ENCODE measurements at regions not wholly inside any gene's neighbourhood (a gene's known extent, or its start where the extent isn't known, plus 50 kb on each side); places are given as distances from the start of the nearest gene placed in this dataset.

DNA sequence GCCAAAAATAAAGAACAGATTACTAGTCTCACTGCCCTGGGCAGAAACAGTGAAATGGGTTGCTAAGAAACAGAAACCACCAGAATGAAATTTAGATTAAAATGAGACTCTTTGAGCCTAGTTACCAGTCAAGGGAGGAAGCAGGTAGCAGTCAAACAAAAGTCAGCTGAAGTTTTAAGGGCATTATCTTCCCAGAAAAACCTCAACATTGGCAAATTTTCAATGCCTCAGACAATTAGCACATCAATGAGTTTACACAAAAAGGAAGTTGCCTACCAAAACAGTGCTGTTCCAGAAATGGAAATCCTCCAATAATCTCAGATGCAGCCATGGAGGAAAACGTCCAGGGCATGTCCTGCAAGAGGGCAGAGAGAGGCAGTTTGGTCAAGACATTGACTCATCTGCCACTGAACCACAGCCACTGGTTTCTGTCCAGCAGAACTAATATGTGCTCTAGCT is 399.7 kb upstream of the ADGRB3 start:
- in situ Hi-C loops (cut with MboI) (no loop called here), intact Hi-C loops (cut with micrococcal nuclease; ENCODE audit: unreplicated experiment) (loop anchor here (5.0 kb wide), 1 partner anchor 78 kb away; no protein-coding TSS in a partner anchor)
- Histone ChIP-seq H2AFZ (ENCODE audit: control insufficient read depth, low read depth, low read length) (no peak overlapping the region), H3K4me2 (ENCODE audit: control insufficient read depth, insufficient read depth) (no peak overlapping the region), H3K9me3 (replicated peaks; ENCODE audit: control insufficient read depth, insufficient read depth, low read length) (no peaks in the 10 kb centered on the region), H3K27me3 (replicated peaks in 1 of 2; ENCODE audit: control insufficient read depth in 2 of 2, insufficient read depth in 2 of 2, low read length in 1 of 2) (no peaks in the 10 kb centered on the region), H3K79me2 (ENCODE audit: control insufficient read depth, insufficient read depth, low read length) (no peaks in the 10 kb centered on the region), H3K9ac (ENCODE audit: control insufficient read depth, insufficient read depth, low read length) (no peak overlapping the region), H3K4me1 (ENCODE audit: control insufficient read depth, insufficient read depth, low read length) (no peaks in the 10 kb centered on the region), H3K36me3 (ENCODE audit: control insufficient read depth in 2 of 2, insufficient read depth in 2 of 2, low read length in 1 of 2) (no peaks in the 10 kb centered on the region), H4K20me1 (ENCODE audit: control insufficient read depth, insufficient read depth) (no peaks in the 10 kb centered on the region), H3K27ac (ENCODE audit: control insufficient read depth, insufficient read depth) (no peak overlapping the region), H3K4me3 (no peak overlapping the region)
- FAIRE-seq (no peak), DNase-seq (ENCODE audit: low read depth, low spot score) (no peak), ATAC-seq (peak; percentile 73)
- no TSS peak for BruUV-seq (replicated peaks)
- no peak for TF ChIP-seq NR2F1 (conservative IDR thresholded peaks at IDR 0.05)
- TF ChIP-seq POU2F2 (IDR thresholded peaks at IDR 0.05; ENCODE audit: borderline replicate concordance, low read depth, low read length) = no peak
- TF ChIP-seq, protein P1, sequence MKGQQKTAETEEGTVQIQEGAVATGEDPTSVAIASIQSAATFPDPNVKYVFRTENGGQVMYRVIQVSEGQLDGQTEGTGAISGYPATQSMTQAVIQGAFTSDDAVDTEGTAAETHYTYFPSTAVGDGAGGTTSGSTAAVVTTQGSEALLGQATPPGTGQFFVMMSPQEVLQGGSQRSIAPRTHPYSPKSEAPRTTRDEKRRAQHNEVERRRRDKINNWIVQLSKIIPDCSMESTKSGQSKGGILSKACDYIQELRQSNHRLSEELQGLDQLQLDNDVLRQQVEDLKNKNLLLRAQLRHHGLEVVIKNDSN (IDR thresholded peaks at IDR 0.05; ENCODE audit: borderline replicate concordance, extremely low read length, insufficient read depth, low read depth, low read length) = no peak
- no peak for TF ChIP-seq WRNIP1 (IDR thresholded peaks at IDR 0.05; ENCODE audit: borderline replicate concordance, low read depth, low read length)
- 0 out of 2 replicates have a peak, but pooled peaks have one; percentile 19 for TF ChIP-seq RUNX3 (IDR thresholded peaks at IDR 0.05; ENCODE audit: low read length)
- 0 out of 2 replicates have a peak, but pooled peaks have one; percentile 11 for TF ChIP-seq ATF7 (IDR thresholded peaks at IDR 0.05; ENCODE audit: low read depth)
- ChIA-PET CTCF (interaction anchor here (0.9 to 2.1 kb wide), 2 partner anchors 9 to 108 kb away, joined by 3 to 8 read pairs; no protein-coding TSS in a partner anchor), POLR2A (interaction anchor here (1.1 to 1.2 kb wide), 2 partner anchors 10 to 18 kb away, joined by 3 to 4 read pairs; no protein-coding TSS in a partner anchor), RAD21 (ENCODE audit: unreplicated experiment) (interaction anchor here (1.0 kb wide), 1 partner anchor 17 kb away, joined by 3 read pairs; no protein-coding TSS in a partner anchor), SMC1A (ENCODE audit: uncharacterized antibody, unreplicated experiment) (interaction anchor here (1.3 to 1.6 kb wide), 2 partner anchors 18 to 147 kb away, joined by 3 to 6 read pairs; no protein-coding TSS in a partner anchor)
- WGBS (ENCODE audit: insufficient coverage, insufficient replicate concordance, low lambda C conversion rate, missing lambda C conversion rate) = 0% methylated on average over 1 of the region's 1 CpG

- ATAC-seq (no peak), DNase-seq (ENCODE audit: low read depth, low spot score) (no peak), FAIRE-seq (no peak)
- SMC1A ChIA-PET (ENCODE audit: uncharacterized antibody, unreplicated experiment) = interaction anchor here (0.7 to 2.4 kb wide), 4 partner anchors 9 to 300 kb away, joined by 3 to 9 read pairs (median 4); no protein-coding TSS in a partner anchor
- no peak overlapping the region for H3K4me3 ChIP-seq
- in situ Hi-C loops (cut with MboI) (no loop called here), intact Hi-C loops (cut with micrococcal nuclease; ENCODE audit: unreplicated experiment) (no loop called here)
- H3K9ac ChIP-seq (ENCODE audit: control insufficient read depth, insufficient read depth, low read length) = no peak overlapping the region
- no peaks in the 10 kb centered on the region for H3K36me3 ChIP-seq (ENCODE audit: control insufficient read depth in 2 of 2, insufficient read depth in 2 of 2, low read length in 1 of 2)
- CTCF ChIA-PET = no interaction called here
- 25% methylated on average over 2 of the region's 2 CpGs for WGBS (ENCODE audit: insufficient coverage, insufficient replicate concordance, low lambda C conversion rate, missing lambda C conversion rate)
- H3K79me2 ChIP-seq (ENCODE audit: control insufficient read depth, insufficient read depth, low read length) = no peaks in the 10 kb centered on the region
- H4K20me1 ChIP-seq (ENCODE audit: control insufficient read depth, insufficient read depth) = no peaks in the 10 kb centered on the region
- RAD21 ChIA-PET (ENCODE audit: unreplicated experiment) = no interaction called here
- POLR2A ChIA-PET = no interaction called here
- H3K4me1 ChIP-seq (ENCODE audit: control insufficient read depth, insufficient read depth, low read length) = no peaks in the 10 kb centered on the region
- no peaks in the 10 kb centered on the region for H3K27me3 ChIP-seq (replicated peaks in 1 of 2; ENCODE audit: control insufficient read depth in 2 of 2, insufficient read depth in 2 of 2, low read length in 1 of 2)
- H3K4me2 ChIP-seq (ENCODE audit: control insufficient read depth, insufficient read depth) = no peak overlapping the region
- H3K27ac ChIP-seq (ENCODE audit: control insufficient read depth, insufficient read depth) = no peak overlapping the region
- no TSS peak for BruUV-seq (replicated peaks)
- H2AFZ ChIP-seq (ENCODE audit: control insufficient read depth, low read depth, low read length) = no peak overlapping the region
- H3K9me3 ChIP-seq (replicated peaks; ENCODE audit: control insufficient read depth, insufficient read depth, low read length) = no peaks in the 10 kb centered on the region
- no peak for TF ChIP-seq PAX5 (IDR thresholded peaks at IDR 0.05; ENCODE audit: borderline replicate concordance, low read depth, low read length)
- no peak for TF ChIP-seq ZBTB33 (IDR thresholded peaks at IDR 0.05)
- TF ChIP-seq ZBTB11 (CRISPR knock-in tag; IDR thresholded peaks at IDR 0.05) = no peak
- no peak for TF ChIP-seq YY1 (IDR thresholded peaks at IDR 0.05; ENCODE audit: low read depth, low read length)
- no peak for TF ChIP-seq TCF12 (IDR thresholded peaks at IDR 0.05; ENCODE audit: low read depth, low read length)
Measured at GRCh38 chr6:68233623-68234022, 401.5 kb upstream of the ADGRB3 start.
